ENCODE measurements at regions not wholly inside any gene's neighbourhood (a gene's known extent, or its start where the extent isn't known, plus 50 kb on each side); places are given as distances from the start of the nearest gene placed in this dataset.
"Not testable (repeated sequence)": the region's sequence is repeated elsewhere in the genome, so short reads cannot be mapped to it uniquely, and the experiment has no call there.

DNA sequence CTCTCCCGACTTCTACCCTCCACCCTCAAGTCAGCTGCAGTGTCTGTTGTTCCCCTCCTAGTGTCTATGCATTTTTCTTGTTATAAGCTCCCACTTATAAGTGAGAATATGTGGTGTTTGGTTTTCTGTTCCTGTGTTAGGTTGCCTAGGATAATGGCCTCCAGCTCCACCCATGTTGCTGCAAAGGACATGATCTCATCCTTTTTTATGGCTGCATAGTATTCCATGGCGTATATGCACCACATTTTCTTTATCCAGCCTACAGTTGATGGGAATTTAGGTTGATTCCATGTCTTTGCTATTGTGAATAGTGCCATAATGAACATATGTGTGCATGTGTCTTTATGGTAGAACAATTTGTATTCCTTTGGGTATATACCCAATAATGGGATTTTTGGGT lies 80.7 kb downstream of the SPTSSA start:
- not testable (repeated sequence) for DNase-seq (ENCODE audit: low read depth in 3 of 3, low spot score in 1 of 3)

DNA sequence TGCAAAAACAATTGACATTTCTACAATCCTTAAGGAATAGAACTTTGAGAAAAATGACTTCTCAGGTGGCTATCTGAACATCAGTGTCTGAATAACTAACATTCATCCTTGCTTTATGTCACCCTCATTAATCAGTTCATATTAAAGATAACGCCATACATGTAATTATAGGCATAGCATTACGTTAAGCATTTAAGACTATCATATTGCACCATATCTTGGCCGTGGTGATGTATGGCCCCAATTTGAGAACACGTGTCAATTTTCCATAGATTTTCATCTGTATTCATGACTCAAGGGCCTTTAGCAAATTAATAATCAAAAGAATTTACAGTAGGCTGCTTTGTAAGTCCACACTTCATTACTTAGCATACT lies 81.6 kb downstream of the SPTSSA start:
- DNase-seq (ENCODE audit: low read depth in 3 of 3, low spot score in 1 of 3): no peak

DNA sequence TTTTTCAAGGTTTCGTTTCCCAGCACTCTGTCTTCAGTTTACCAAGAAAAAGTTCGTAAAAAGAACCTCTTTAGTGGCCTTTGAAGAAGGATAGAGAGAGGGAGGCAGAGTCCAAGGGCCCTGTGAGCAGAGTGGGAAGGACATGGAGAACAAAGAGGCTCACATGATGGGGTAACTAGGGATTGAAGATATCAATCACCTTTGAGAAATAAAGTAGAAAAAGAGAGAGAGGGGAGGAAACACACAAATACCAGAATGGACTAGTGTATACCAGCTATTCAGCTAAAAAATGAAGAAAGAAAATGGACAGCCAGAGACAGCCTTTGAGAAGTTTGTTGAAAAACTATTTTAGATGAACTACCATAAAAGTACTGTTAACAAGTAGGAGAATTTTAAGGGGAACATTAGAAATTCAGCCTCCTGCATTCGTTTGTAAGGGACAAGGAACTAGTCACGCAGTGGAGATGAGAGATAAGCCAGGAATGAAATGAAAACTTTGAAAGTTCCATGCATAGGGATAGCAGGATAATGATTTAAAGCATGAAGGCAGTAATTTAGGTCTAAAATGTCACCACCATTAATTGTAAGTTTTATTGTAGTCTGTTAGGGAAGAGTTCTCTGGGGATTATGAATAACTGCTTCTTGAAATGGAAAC lies 82.1 kb downstream of the SPTSSA start:
- no peak for DNase-seq (ENCODE audit: low read depth in 3 of 3, low spot score in 1 of 3)

DNA sequence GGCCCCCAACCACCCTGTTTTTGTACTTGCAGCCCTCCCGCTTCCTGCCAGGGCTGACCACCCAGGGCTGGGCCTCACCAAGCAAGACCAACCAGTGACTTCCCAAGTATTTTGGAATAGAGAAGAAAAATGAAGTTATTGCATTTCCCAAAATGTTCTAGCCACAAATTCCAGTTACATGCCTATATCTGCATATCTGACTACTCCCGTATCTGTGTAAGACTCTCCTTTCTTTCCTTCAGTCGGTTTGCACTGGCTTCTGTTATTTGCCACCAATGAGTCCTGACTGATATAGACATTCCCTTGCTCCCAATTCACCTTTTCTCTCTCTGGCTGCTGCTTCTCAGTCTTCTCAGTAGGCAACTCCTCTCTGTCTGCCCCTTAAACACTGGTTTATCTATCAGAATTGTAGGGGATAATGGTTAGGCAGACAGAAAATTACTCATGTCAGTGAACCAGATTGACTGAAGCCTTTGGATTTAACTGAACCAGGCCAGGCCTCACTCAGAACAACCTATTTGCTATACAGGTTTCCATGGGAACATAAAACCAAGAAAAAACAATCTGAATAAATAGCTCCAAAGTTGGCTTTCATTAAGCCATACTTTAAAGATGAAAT lies 85.3 kb downstream of the SPTSSA start:
- DNase-seq (ENCODE audit: low read depth in 3 of 3, low spot score in 1 of 3): no peak

DNA sequence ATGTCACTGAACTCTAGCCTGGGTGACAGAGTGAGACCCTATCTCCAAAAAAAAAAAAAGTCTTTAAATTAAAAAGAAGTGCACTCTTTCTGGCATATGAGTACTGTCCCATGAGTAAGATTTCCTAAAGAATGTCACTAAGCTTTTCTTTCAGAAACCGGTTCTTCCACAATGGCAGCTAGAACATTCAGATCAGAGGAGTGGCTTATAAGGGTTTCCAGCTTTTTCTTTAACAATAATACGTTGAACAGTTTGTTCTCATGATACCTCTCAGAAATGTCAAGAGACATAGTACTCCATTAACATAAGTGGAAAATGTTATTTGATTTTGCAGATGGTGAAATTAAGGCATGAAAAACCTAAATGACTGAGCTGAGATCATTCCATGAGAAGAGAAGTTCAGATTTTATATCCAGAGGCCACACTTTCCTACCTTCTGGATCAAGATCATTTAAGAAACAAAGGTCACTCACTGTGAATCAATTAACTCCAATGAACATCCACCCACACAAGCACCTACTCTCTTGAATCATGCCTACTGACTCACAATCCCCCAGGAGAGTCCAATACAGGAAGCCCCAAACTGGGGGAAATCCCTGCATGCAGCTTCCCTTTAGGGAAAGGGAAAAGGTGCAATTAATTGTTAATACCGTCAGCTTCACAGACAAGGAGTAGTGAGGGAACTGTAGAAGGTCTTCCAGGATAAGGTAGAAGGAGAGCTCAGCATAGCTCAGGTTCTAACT lies 86.9 kb downstream of the SPTSSA start:
- DNase-seq (ENCODE audit: low read depth in 3 of 3, low spot score in 1 of 3): no peak

DNA sequence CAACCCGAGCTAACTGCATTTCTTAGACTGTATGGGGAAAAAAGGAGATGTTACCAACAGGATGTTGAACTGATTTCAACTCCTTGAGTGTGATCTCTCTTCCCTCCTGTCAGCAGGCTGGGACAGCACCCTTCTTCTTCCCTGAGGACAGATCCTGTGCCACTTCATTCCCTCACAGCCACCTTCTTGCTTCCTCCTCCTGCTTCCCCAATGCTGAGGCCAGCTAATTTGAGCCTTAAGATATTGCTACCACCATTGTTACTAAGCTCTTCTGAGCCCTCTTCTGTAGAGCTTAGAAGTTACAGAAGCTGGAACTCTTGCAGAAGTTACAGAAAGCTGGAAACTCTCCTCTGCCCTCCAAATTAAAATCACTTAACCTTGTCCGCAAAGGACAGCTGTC lies 88.8 kb downstream of the SPTSSA start:
- DNase-seq (ENCODE audit: low read depth in 3 of 3, low spot score in 1 of 3): no peak

DNA sequence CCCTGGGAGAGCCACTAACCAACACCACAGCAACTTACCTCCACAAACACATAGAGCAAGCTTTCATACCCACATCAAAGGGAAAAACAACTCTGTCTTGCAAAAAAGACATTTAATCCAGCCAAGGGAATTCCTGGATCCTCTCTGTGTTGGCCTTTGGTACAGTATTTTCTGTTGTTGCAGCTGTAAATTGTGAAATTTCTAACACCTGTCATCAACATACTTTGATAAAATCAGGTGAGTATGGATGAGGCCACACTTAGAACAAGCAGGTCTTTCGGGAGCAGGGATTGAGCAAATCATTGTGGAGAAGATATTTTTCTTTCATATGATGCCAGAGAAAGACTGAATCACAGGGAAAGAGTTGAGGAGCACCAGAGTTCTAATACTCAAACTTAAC lies 89.3 kb downstream of the SPTSSA start:
- no peak for DNase-seq (ENCODE audit: low read depth in 3 of 3, low spot score in 1 of 3)

DNA sequence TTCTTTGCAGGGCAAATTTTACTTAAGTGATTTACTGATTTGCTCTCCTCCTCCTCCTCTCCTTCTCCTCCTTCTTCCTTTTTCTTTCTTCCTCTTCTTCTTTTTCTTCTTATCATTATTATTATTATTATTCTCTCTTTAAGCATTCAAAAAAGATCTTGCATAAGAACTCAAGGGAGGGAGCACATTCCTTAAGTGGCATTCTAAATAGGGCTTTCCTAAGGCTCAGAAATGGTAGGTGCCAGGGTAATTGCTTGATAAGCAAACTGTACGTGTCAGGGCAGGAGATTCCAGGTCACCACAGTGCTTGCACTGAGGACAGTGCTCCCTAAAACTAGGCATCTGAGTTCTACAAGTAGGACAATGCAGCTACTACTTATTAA lies 92.4 kb downstream of the SPTSSA start:
- no peak for DNase-seq (ENCODE audit: low read depth in 3 of 3, low spot score in 1 of 3)

DNA sequence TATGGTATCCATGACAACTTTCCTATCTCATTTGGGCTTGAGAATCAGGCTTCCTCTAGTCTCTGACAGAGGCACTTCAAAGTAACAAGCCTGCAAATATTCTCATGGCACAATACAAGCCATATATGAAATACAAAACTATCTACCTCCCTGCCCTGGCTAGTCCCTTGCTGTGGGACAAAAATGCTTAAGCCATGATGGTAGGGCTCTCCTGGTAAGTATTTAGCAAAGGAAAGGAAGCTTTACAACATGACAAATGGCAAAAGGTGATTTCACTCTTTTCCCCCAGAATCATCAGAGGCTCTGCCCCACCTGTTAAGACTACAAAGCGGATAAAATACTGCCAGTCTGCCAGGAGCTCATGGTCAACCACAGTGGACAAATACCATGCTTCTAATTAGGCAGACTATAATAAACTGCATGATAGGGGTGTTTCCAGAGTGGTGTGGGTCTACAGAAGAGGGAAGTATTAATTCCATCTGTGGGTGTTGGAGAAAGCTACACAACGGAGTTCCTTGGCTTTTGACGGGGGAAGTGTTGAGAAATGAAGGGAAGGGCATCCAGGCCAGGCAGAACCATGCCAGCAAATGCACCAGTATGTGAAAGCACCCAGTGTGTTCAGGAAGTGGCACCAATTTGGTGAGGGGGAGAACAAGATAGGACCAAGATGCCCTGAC lies 92.9 kb downstream of the SPTSSA start:
- DNase-seq (ENCODE audit: low read depth in 3 of 3, low spot score in 1 of 3): no peak

DNA sequence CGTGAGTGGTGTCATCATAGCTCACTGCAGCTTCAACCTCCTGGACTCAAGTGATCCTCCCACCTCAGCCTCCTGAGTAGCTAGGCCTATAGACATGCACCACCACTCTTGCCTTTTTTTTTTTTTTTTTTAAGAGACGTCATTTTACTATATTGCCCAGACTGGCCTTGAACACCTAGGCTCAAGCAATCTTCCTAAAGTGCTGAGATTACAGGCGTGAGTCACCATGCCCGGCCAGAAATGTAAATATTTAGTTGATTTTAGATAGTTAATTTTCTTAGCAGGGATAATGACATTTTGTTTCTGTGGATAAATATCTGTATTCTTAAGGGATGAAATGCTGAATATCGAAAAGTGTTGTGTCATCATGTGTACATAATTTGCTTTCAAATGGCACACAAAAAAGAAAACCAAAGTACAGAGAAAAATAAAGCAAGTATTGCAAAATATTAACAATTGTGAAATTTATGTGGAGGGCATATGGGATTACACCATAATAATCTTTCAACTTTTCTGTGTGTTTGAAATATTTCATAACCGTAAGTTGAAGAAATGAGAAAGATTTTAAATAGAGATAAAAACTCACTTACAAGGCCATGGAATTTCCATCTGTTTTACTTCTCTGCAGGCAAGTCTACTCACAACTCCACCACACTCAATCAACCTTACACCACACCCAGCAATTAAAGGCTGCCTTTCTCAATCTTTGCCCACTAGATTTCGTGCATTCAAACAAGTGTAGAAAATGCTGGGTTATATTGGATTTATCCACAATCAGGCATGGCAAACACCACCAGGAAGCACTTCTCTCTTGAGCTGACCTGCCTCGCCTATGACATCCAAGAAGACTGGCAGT lies 93.7 kb downstream of the SPTSSA start:
- DNase-seq (ENCODE audit: low read depth in 3 of 3, low spot score in 1 of 3): no peak

DNA sequence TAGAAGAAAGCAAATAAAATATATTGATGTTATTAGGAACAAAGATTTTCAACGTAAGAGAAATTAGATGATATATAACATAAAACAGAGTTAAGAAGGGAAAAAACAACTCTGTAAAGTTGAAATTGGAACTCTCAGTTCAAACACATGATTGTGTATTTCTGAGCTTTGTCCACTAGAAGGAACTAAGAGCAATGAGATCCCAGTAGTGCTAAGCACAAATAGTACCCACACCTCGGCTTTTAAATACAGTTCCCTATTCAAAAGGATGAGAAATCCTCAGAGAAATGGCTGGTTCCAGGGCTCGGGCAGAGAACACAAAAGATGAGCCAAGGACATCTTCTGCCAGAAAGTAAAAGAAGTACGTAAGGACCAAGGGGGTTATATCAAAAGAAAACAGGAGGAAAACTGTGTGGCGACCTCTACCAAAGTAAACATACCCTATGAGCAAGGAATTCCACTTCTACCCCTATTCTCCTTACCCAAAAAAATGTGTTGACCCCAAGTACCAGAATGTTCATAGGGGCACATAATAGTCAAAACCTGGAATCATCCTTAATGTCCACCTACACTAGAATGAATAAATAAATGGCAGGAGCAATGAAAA lies 96.6 kb downstream of the SPTSSA start:
- no peak for DNase-seq (ENCODE audit: low read depth in 3 of 3, low spot score in 1 of 3)

DNA sequence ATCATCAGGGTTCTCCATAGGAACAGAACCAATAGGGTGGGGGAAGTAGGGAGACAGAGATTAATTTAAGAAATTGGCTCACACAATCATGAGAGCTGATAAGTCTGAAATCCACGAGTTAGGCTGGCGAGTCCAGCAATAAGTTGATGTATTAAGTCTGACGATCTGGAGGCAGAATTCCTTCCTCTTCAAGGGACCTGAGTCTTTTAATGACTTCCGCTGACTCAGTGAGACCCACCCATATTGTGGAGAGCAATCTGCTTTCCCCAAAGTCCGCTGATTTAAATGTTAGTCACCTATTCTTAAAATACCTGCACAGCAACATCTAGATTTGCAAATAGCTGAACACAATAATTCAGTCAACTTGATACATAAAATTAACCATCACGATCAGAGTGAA lies 97.8 kb downstream of the SPTSSA start:
- no peak for DNase-seq (ENCODE audit: low read depth in 3 of 3, low spot score in 1 of 3)

DNA sequence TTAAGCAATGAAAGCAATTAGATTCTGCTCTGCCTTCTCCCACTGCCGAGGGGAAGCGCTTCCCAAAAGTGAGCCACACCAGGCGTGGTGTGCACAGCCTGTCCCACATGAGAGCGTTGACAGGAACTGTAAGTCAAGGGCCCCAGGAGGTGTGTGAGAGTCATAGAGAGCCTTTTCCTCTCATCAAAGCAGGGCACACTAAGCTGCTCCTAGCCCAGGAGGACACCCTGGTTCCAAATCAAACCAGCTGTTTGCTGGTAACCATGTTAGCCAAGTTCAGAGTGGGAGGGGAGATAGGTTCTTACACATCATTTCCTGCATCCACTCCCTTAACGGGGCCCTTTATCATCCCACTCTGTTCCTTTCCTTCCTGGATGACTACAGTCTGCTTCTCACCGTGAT lies 98.3 kb downstream of the SPTSSA start:
- no peak for DNase-seq (ENCODE audit: low read depth in 3 of 3, low spot score in 1 of 3)

DNA sequence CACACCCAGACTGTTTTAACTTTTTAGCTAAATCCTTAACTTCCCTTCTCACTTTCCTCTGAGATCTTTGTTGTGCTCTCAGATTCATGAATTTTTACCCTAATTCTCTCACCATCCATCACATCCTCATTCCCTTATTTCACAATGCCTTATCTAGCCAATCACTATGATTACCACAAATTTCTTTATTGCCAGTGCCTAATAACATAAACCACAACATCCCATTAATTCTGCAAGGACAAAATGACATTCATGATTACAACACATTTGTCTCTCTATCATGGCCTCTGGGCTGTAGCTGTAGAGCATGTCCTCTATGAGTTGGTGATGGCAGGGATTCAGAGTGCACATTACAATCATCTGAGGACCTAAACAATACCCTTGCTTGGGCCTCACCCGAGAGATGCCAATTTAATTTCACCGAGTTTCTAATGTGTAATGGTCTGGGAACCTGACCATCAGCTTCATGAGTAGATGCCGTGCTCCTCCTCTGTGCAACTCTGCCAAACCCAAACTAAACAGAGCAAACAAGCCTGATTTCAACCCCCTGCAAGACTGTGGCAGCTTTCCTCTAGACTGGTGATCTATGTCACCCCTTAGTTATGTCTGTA lies 99.3 kb downstream of the SPTSSA start:
- no peak for DNase-seq (ENCODE audit: low read depth in 3 of 3, low spot score in 1 of 3)

DNA sequence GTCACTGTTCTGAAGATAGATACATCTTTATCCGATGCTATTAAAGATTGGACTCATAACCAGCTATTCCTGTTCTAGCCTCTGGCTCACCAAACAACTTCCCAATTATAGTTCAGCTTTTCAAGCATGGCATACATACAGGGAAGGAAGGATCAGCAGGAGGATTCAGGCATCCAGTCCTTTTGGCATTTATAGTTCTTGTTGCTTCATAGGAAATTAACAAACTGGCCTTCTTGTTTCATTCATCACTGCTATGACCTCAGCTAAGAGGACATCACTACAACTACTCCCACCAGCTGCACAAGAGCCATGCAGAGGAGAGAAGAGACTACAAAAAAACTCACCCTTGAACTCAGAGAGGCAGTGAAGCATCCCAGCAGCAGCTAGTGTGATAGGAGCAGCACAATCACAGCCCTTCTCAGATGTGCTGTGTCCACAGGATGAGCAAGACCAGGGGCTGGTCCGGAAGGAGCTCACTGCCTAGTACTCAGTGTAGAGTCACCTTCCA lies 100.5 kb downstream of the SPTSSA start:
- no peak for DNase-seq (ENCODE audit: low read depth in 3 of 3, low spot score in 1 of 3)

DNA sequence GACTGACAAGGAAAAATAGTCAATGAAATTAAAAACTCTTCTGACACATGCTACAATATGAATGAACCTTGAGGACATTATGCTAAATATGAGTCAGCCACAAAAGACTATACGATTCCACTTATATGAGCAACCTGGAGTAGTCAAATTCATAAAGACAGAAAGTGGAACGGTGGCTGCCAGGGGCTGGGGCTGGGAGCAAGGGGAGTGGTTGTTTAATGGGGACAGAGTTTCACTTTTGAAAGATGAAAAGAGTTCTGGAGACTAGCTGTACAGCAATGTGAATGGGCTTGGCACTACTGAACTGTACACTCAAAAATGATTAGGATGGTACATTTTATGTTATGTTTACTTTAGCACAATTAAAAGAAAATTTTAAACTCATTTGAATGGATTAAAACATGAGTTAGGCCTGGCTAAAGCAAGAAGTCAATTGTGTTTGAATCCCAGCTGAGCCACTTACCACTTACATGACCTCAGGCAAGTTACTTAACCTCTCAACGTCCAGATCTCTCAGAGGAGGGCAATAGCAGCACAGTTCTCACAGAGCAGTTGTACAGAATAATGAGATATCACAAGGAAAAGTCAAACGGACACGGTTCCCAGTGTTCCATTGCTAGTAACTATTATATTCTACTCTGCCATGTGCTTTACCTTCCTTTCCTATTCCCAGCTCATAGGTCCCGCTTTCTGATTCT lies 102.5 kb downstream of the SPTSSA start:
- no peak for DNase-seq (ENCODE audit: low read depth in 3 of 3, low spot score in 1 of 3)

DNA sequence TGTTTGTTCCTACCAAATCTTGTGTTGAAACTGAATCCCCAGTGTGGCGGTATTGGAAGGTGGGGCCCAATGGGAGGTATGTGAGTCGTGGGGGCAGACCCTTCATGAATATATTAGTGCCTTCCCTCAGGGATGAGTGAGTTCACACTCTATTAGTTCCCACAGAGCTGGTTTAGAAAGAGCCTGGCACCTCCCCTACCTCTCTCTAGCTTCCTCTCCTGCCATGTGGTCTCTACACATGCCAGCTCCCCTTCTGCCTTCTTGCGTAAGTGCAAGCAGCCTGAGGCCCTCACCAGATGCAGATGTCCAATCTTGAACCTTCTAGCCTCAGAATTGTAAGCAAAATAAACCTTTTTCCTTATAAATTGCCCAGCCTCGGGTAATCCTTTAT lies 105.8 kb downstream of the SPTSSA start:
- DNase-seq (ENCODE audit: low read depth in 3 of 3, low spot score in 1 of 3): no peak

DNA sequence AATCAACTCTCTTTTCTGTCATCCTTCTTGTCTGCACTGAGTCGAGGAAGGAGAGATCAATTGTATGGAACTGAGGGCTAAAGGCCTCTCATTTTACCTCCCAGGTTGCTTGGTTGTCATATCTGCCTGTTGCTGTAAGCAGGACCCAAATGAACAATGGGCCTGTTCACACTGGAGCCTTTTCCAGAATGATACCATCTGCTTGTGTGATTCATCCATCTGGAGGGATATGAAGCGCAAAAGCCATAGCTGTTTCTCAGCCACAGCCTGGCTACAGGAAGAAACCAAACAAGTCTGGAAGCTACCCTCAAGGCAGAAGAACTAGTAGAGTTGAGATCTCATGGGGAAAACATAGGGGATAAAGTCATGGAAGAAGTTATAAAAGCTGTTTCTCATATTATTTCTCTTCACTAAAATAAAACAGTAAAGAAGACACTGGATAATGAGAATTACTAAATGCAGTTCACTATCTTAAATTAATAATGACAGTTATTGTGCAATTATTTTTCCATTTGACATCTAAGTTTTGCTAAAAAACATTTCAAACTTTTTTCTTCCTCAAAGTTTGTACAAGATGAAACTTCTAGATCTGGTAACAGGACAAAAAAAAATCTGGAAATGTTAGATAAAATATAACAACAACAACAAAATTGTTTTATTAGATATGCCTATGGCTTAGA lies 106.3 kb downstream of the SPTSSA start:
- DNase-seq (ENCODE audit: low read depth in 3 of 3, low spot score in 1 of 3): no peak

DNA sequence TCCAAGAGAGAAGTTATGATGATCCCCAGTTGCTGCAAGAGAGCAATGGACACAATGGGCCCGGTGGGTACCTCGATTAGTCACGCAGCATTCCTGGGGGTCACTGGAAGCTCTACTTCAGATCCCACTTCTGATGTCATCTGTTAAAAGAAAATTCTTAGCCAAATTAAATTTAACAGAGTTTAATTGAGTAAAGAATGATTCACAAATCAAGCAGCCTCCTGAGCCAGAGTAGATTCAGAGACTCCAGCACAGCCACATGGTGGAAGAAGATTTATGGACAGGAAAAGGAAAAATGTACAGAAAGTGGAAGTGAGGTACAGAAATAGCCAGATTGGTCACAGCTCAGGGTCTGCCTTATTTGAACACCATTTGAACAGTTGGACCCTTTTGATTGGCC lies 107.5 kb downstream of the SPTSSA start:
- no peak for DNase-seq (ENCODE audit: low read depth in 3 of 3, low spot score in 1 of 3)
